ENCODE measurements at regions not wholly inside any gene's neighbourhood (a gene's known extent, or its start where the extent isn't known, plus 50 kb on each side); places are given as distances from the start of the nearest gene placed in this dataset.

- ATAC-seq (ENCODE audit: low FRiP score) (no peak), DNase-seq (ENCODE audit: low spot score) (no peak)
- TF ChIP-seq CTCF (IDR thresholded peaks at IDR 0.05) = no peak
Observed at GRCh38 chr5:91474201-91474600, 91.1 kb upstream of the ARRDC3 start.

- DNase-seq (ENCODE audit: low spot score) (no peak), ATAC-seq (ENCODE audit: low FRiP score) (no peak)
- TF ChIP-seq CTCF (IDR thresholded peaks at IDR 0.05) = no peak
Observed at GRCh38 chr5:91472631-91473030, 89.5 kb upstream of the ARRDC3 start.

- DNase-seq (ENCODE audit: low spot score) = no peak
- TF ChIP-seq CTCF (IDR thresholded peaks at IDR 0.05) = no peak
- no peak for ATAC-seq (ENCODE audit: low FRiP score)
Observed at GRCh38 chr5:91469517-91470165, 86.5 kb upstream of the ARRDC3 start.

GRCh38 chr5:91468651-91469422, 85.7 kb upstream of the ARRDC3 start:
- no peak for TF ChIP-seq CTCF (IDR thresholded peaks at IDR 0.05)
- ATAC-seq (ENCODE audit: low FRiP score) (no peak), DNase-seq (ENCODE audit: low spot score) (no peak)

- ATAC-seq (ENCODE audit: low FRiP score) (no peak), DNase-seq (ENCODE audit: low spot score) (no peak)
- TF ChIP-seq CTCF (IDR thresholded peaks at IDR 0.05) = no peak
Observed at GRCh38 chr5:91464886-91465646, 81.9 kb upstream of the ARRDC3 start.

GRCh38 chr5:91457681-91458058, 74.6 kb upstream of the ARRDC3 start:
- DNase-seq (ENCODE audit: low spot score) (no peak), ATAC-seq (ENCODE audit: low FRiP score) (no peak)
- no peak for TF ChIP-seq CTCF (IDR thresholded peaks at IDR 0.05)
